ENCODE measurements at regions not wholly inside any gene's neighbourhood (a gene's known extent, or its start where the extent isn't known, plus 50 kb on each side); places are given as distances from the start of the nearest gene placed in this dataset.

GRCh38 chr19:28063702-28064101 is 1149.2 kb downstream of the UQCRFS1 start:
- TF ChIP-seq CTCF (tag by site-specific recombination; IDR thresholded peaks at IDR 0.05) (no peak), ZBTB44 (tag by site-specific recombination; IDR thresholded peaks at IDR 0.05) (no peak), ZNF311 (tag by site-specific recombination; IDR thresholded peaks at IDR 0.05; ENCODE audit: borderline replicate concordance) (no peak), REST (tag by site-specific recombination; IDR thresholded peaks at IDR 0.05) (no peak), PRDM4 (tag by site-specific recombination; IDR thresholded peaks at IDR 0.05) (no peak)
